K562 (cell line): ENCODE measurements at regions not wholly inside any gene's neighbourhood (a gene's known extent, or its start where the extent isn't known, plus 50 kb on each side); places are given as distances from the start of the nearest gene placed in this dataset.

Experiments
- ATAC-seq: fragments of 200-7000 bp; cut with Tn5 transposase; 3 replicates; pipeline ENCODE4 v1.9.1; 2020; ENCODE audit warnings: moderate library complexity
- BruUV-seq: library from RNA; stranded (reverse); fragments of 400-500 nt; replicated peaks from 2 replicates; lab custom pipeline; 2021; lab: Mats Ljungman, UMichigan
- CTCF ChIA-PET: fragments of 300-600 bp; formaldehyde crosslinking; extraction: SDS; loops from one replicate; lab custom pipeline; 2021; ENCODE audit warnings: low intra/inter-chr PET ratio; lab: Yijun Ruan, JAX
- POLR2A ChIA-PET: fragments of 300-600, 350-650 bp; sonication (Branson Sonifier 250); formaldehyde crosslinking; extraction: SDS; loops from one replicate; lab custom pipeline; 2021; ENCODE audit warnings: antibody characterized with exemption, inconsistent platforms; lab: Yijun Ruan, JAX
- DNase-seq, 4 experiments: peaks; one replicate each; pipeline versions ENCODE4 v3.0.0 to v3.0.0-alpha.2; 2011 to 2018; ENCODE audit warnings: low spot score in 3 of 4, mixed read lengths in 3 of 4; ENCODE audit errors: extremely low read depth in 1 of 4
- FAIRE-seq: peaks from 2 replicates; lab custom pipeline; 2011; peaks lifted over from hg19 to GRCh38; lab: Jason Lieb, UNC
- H2AFZ ChIP-seq: 2 replicates; pipeline ENCODE4 v1.6.0; 2011; ENCODE audit warnings: low read depth, low read length, control low read depth, inconsistent platforms
- H3K27ac ChIP-seq: fragments of 200-600 bp; 3 replicates; pipeline ENCODE4 v1.8.0; 2011; ENCODE audit warnings: low read depth, mild to moderate bottlenecking, control low read depth, inconsistent platforms, low read length, moderate library complexity, mixed read lengths; ENCODE audit errors: extremely low read depth
- H3K27me3 ChIP-seq, 2 experiments: fragments of 300-600 bp in 1 of 2; 2 replicates in 1 of 2; 3 replicates in 1 of 2; pipeline versions ENCODE4 v1.6.0 to v1.8.0; 2011; ENCODE audit warnings: inconsistent platforms in 2 of 2, low read length in 2 of 2, mild to moderate bottlenecking in 1 of 2, mixed read lengths in 1 of 2, moderate library complexity in 1 of 2; ENCODE audit not compliant: control insufficient read depth in 2 of 2, insufficient read depth in 2 of 2
- H3K36me3 ChIP-seq: fragments of 300-600 bp; 3 replicates; pipeline ENCODE4 v1.8.0; 2011; ENCODE audit warnings: mild to moderate bottlenecking, low read length, inconsistent platforms; ENCODE audit not compliant: control insufficient read depth, insufficient read depth
- H3K4me1 ChIP-seq, 2 experiments: fragments of 200-600 bp in 1 of 2; replicated peaks in 1 of 2; 2 replicates in 1 of 2; 3 replicates in 1 of 2; pipeline versions ENCODE4 v1.5.1 to v1.8.0; 2011; ENCODE audit warnings: inconsistent platforms in 2 of 2, low read length in 2 of 2, mild to moderate bottlenecking in 1 of 2, mixed read lengths in 1 of 2, moderate library complexity in 1 of 2; ENCODE audit not compliant: control insufficient read depth in 2 of 2, insufficient read depth in 2 of 2
- H3K4me2 ChIP-seq: 2 replicates; pipeline ENCODE4 v1.6.1; 2011; ENCODE audit warnings: low read length, control low read depth, inconsistent platforms, mixed read lengths; ENCODE audit not compliant: insufficient read depth
- H3K4me3 ChIP-seq: fragments of 200-600 bp; sonication (generic), shearing (Covaris generic); 2 replicates; pipeline ENCODE4 v1.5.1; 2016; ENCODE audit warnings: control low read depth, inconsistent platforms
- H3K79me2 ChIP-seq: fragments of 200-600 bp; 3 replicates; pipeline ENCODE4 v1.8.0; 2011; ENCODE audit warnings: low read length, inconsistent platforms; ENCODE audit not compliant: control insufficient read depth, insufficient read depth
- H3K9ac ChIP-seq, 2 experiments: 2 replicates each; pipeline versions ENCODE4 v1.6.0 to v1.6.1; 2011; ENCODE audit warnings: low read depth in 2 of 2, low read length in 2 of 2, control low read depth in 1 of 2, inconsistent platforms in 1 of 2, mild to moderate bottlenecking in 1 of 2, mixed read lengths in 1 of 2; ENCODE audit not compliant: insufficient read depth in 1 of 2
- H3K9me1 ChIP-seq: one replicate; pipeline ENCODE4 v1.6.0; 2011; ENCODE audit warnings: inconsistent platforms, mild to moderate bottlenecking, low read length, moderate library complexity; ENCODE audit not compliant: control insufficient read depth, insufficient read depth
- H3K9me3 ChIP-seq: replicated peaks from 2 replicates; pipeline ENCODE4 v1.5.1; 2011; ENCODE audit warnings: low read depth, low read length, inconsistent platforms; ENCODE audit not compliant: control insufficient read depth, insufficient read depth
- H4K20me1 ChIP-seq: replicated peaks from 2 replicates; pipeline ENCODE4 v1.6.1; 2011; ENCODE audit warnings: low read length, inconsistent platforms, mixed read lengths; ENCODE audit not compliant: control insufficient read depth, insufficient read depth
- ATF6 ChIP-seq: sonication (generic); formaldehyde crosslinking; IDR thresholded peaks from 2 replicates; pipeline ENCODE4 v1.4.0; 2020; ENCODE audit warnings: mild to moderate bottlenecking, missing genetic modification reagents
- CBX3 ChIP-seq, 2 experiments: IDR thresholded peaks; 1 replicate in 1 of 2; 2 replicates in 1 of 2; pipeline ENCODE4 v1.6.1; 2012; ENCODE audit warnings: inconsistent platforms in 2 of 2, low read length in 2 of 2, borderline replicate concordance in 1 of 2, control low read depth in 1 of 2
- ETV6 ChIP-seq, 3 experiments: fragments of 150-350 bp in 1 of 3; sonication (generic) in 1 of 3; formaldehyde crosslinking in 1 of 3; IDR thresholded peaks; 2 replicates each; pipeline versions ENCODE4 v1.6.1 to v1.8.0; 2014 to 2022; ENCODE audit warnings: borderline replicate concordance in 2 of 3, low read depth in 2 of 3, antibody characterized with exemption in 1 of 3, low read length in 1 of 3, mild to moderate bottlenecking in 1 of 3, missing genetic modification reagents in 1 of 3
- PATZ1 ChIP-seq: fragments of 250-450 bp; sonication (Bioruptor Pico); IDR thresholded peaks from 2 replicates; pipeline ENCODE4 v1.5.0; 2020; ENCODE audit warnings: mild to moderate bottlenecking, borderline replicate concordance
- PREB ChIP-seq: sonication (generic); formaldehyde crosslinking; IDR thresholded peaks from 2 replicates; pipeline ENCODE4 v1.8.1; 2023; ENCODE audit warnings: mild to moderate bottlenecking, missing genetic modification reagents
- U2AF2 ChIP-seq: fragments of 200-400 bp; formaldehyde crosslinking; optimal IDR thresholded peaks from 2 replicates; pipeline ENCODE3; 2017; ENCODE audit warnings: low read depth, mild to moderate bottlenecking, low read length
- ZNF398 ChIP-seq: fragments of 250-450 bp; sonication (Bioruptor Pico); IDR thresholded peaks from 2 replicates; pipeline ENCODE4 v1.8.0; 2021; ENCODE audit warnings: moderate library complexity, mild to moderate bottlenecking, inconsistent platforms
- WGBS: fragments of 100-300 bp; shearing (Covaris generic); methylation state at CpG from one replicate; pipeline ENCODE4 v1.1.6; 2016; ENCODE audit warnings: low coverage, mixed read lengths; ENCODE audit not compliant: insufficient coverage; ENCODE audit errors: missing lambda C conversion rate; 5-methylcytosine and 5-hydroxymethylcytosine counted together
- in situ Hi-C: fragments of 300-500 bp; cut with MboI; formaldehyde crosslinking; loops from 4 replicates; pipeline ENCODE4 v1.15.0; 2018; ENCODE audit warnings: inconsistent platforms, mixed read lengths
- intact Hi-C: fragments of 100-400 bp; cut with micrococcal nuclease; formaldehyde crosslinking; loops from 2 replicates; pipeline ENCODE4 v1.14.2; 2022

GRCh38 chr7:25066253-25066652 is 58.8 kb downstream of the CYCS start (continued):
- TF ChIP-seq PATZ1 (CRISPR knock-in tag) (no peak), ATF6 (CRISPR knock-in tag) (no peak), CBX3 (IDR thresholded peaks at IDR 0.05; ENCODE audit: borderline replicate concordance in 1 of 2, low read length in 2 of 2) (no peak)

GRCh38 chr7:25062380-25062779 is 62.7 kb downstream of the CYCS start:
- Histone ChIP-seq H3K36me3 (no peaks in the 10 kb centered on the region), H3K4me1 (peaks cover 0 to 3% of the 10 kb centered on the region in 2 experiments; a peak in 2 of 5 replicates), H3K9me3 (no peaks in the 10 kb centered on the region), H3K4me2 (no peak overlapping the region), H3K9ac (no peak overlapping the region), H4K20me1 (no peaks in the 10 kb centered on the region), H3K4me3 (no peak overlapping the region), H2AFZ (no peak overlapping the region), H3K79me2 (no peaks in the 10 kb centered on the region), H3K27me3 (peaks cover 0 to under 1% of the 10 kb centered on the region in 2 experiments; a peak in 1 of 5 replicates), H3K27ac (no peak overlapping the region), H3K9me1 (no peaks in the 10 kb centered on the region)
- POLR2A ChIA-PET, result interaction anchor here (1.2 kb wide), 2 partner anchors 8 to 11 kb away, joined by 3 to 4 read pairs; no protein-coding TSS in a partner anchor
- ATAC-seq (no peak), FAIRE-seq (no peak), DNase-seq (no peak)
- in situ Hi-C loops (no loop called here), intact Hi-C loops (no loop called here)
- TF ChIP-seq U2AF2 (no peak), ZNF398 (CRISPR knock-in tag) (no peak), ETV6 (IDR thresholded peaks at IDR 0.05; ENCODE audit: borderline replicate concordance in 1 of 2, low read depth in 2 of 2, low read length in 1 of 2) (no peak), ETV6 (CRISPR knock-in tag; IDR thresholded peaks at IDR 0.05; ENCODE audit: borderline replicate concordance) (no peak), PREB (CRISPR knock-in tag) (no peak)
- no TSS peak for BruUV-seq
- 28% methylated on average over 4 of the region's 4 CpGs for WGBS
- CTCF ChIA-PET, result no interaction called here
